HG03097 (cell line): ENCODE measurements at regions not wholly inside any gene's neighbourhood (a gene's known extent, or its start where the extent isn't known, plus 50 kb on each side); places are given as distances from the start of the nearest gene placed in this dataset.

Source experiments
- ATAC-seq: cut with Tn5 transposase; IDR thresholded peaks from one replicate; pipeline ENCODE4 v1.9.1; 2021; ENCODE audit not compliant: unreplicated experiment, low FRiP score

DNA sequence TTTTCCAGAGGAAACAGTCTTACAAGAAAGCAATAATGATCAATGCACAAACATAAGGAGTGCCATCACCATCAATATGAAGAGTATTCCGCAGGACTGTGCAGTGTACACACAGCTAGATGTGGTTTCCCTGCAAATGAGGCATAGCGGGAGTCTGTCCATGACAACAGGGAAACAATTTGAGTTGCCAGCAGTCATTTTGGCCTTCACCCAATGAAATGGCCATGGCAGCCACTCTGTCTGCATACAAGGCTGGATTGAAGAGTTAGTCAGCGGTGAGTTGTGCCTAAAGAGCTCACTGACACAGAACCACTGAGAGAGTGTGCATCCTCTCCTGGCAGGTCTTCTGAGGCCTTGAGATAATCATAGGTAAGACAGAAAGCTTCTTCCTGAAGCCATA lies 303.3 kb downstream of the IPMK start:
- ATAC-seq = no peak

DNA sequence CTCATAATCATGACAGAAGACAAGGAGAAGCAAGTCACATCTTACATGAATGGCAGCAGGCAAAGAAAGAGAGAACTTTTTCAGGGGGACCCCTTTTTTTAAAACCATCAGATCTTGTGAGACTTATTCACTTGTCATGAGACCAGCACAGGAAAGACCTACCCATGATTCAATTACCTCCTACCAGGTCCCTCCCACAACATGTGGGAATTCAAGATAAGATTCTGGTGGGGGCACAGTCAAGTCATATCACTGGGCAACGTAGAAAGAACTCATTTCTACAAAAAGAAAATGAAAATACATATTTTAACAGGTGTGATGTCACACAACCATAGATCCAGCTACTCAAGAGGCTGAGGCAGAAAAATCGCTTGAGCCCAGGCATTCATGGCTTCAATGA lies 304.1 kb downstream of the IPMK start:
- no peak for ATAC-seq

DNA sequence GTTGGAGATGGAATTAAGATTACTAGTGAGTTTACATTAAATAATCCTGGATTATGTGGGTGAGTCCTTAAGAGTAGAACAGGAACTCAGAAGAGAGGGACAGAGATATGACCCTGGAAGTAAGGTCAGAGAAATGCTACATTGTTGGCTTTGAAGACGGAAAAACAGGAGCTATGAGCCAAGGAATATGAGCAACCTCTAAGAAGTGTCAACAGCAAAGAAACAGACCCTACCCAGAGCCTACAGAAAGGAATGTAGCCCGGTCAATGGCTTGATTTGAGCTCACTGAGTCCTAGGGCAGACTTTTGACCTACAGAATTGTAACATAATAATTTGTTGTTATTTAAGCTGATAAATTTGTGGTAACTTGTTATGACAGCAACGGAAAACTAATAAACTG lies 304.9 kb downstream of the IPMK start:
- no peak for ATAC-seq

DNA sequence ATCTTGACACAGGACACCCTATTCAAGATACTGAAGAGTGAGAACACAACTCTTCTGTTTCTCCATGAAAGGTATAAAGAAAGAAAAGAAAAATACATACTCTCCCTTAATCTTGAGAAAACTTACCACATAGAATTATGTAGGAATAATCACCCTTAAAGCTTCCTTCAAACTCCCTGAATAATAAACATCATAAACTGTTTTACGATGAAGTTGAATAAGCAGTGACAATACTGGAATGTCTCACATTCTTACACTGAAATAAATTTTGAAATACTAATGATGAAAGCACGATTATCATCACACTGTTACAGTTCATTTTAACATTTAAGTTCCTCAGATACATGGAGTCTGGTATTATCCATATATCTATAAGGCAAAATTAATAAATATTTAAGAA lies 306.2 kb downstream of the IPMK start:
- no peak for ATAC-seq

DNA sequence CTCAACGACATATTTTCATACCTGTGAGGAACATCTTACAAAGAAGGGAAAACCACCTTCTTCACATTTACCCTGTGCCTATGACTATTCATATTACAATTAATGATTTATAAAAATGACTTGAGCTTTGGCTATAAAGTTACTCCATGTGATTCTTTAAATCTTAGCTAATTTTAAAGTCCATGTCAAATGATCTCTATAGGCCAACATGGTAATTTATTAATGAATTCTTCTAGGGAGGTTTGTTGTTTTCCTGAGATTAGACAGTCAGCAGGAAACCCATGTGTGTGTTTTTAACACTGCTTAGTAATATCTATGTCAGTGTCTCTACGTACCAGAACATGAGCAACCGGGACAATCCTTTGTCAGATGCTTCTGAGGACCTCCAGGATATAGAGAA lies 307.3 kb downstream of the IPMK start:
- ATAC-seq = no peak

GRCh38 chr10:57959318-57960006 lies 308.2 kb downstream of the IPMK start:
- no peak for ATAC-seq

- no peak for ATAC-seq
These were observed 312.6 kb downstream of the IPMK start for GRCh38 chr10:57955076-57955475.

GRCh38 chr10:57952741-57953140 lies 315.0 kb downstream of the IPMK start:
- no peak for ATAC-seq

- ATAC-seq = no peak
These were observed 317.2 kb downstream of the IPMK start for GRCh38 chr10:57950442-57950974.

DNA sequence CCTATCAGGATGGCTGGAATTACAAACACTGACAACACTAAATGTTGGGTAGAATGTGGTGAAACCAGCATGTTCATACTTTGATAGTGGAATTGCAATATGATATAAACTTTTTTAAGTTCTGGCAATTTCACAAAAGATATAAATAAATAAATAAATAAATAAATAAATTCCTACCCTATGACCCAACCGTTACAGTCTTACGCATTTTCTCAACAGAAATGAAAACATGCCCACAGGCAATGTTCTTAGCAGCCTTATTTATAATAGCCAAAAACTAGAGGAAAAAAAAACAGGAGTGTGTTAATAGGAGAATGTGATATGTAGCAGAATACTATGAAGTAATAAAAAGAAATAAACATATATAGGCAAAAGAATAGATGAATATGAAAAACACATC lies 318.9 kb downstream of the IPMK start:
- no peak for ATAC-seq

DNA sequence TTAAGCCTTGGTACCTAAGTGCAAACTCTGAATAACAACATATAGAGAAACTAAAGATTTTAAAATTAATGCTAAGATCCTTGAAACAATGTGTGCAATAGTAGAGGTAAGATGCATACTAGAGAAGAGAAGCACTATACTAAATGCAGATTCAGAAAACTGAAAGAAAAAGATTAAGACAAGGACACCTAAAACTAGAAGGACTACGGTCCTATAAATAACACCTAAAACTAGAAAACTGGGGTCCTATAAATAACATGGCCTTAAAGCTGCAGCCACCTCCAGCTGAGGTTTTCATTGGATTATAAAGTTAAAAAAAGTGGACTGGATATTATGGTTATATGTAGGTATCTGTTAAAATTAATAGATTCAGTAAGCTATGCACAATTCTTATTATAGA lies 320.9 kb downstream of the IPMK start:
- no peak for ATAC-seq

DNA sequence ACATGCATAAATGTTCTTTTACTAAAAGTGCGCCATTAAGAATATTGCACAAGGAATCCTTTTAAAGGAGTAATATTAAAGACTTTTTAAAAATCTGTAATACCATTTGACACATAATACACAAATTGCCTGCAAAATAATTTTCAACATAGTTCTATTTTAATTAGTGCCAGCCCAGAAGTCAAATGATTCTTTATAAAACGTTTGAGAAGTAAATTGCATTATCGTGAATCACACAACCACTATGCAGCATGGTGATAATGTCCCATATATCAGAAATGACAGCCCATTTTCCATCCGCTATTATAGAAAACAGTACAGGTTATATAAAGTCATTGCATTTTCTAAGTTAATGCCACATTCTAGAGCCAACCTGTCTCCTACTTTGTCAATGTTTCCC lies 324.0 kb downstream of the IPMK start:
- no peak for ATAC-seq

GRCh38 chr10:57925045-57925444 lies 342.6 kb downstream of the IPMK start:
- no peak for ATAC-seq

DNA sequence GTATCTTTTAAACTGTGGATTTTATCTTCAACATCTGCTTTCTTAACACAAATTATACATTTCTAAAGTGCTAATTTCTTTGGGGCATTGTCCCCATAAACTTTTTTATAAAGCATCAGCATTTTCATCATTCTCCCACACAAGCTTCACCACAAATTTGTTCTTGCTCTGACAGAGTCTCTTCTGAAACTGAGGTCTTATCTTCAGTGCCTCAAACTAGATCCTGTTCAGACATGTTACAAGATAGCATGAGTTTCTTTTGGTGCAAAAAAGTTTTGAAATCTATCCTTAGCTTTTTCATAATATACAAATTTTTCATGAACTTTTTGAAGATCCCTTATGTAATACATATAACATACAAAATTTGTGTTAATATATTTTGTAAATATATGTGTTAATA lies 346.6 kb downstream of the IPMK start:
- no peak for ATAC-seq

- ATAC-seq = no peak
These were observed 347.8 kb downstream of the IPMK start for GRCh38 chr10:57919864-57920263.

GRCh38 chr10:57917019-57917418 lies 350.7 kb downstream of the IPMK start:
- ATAC-seq = no peak

DNA sequence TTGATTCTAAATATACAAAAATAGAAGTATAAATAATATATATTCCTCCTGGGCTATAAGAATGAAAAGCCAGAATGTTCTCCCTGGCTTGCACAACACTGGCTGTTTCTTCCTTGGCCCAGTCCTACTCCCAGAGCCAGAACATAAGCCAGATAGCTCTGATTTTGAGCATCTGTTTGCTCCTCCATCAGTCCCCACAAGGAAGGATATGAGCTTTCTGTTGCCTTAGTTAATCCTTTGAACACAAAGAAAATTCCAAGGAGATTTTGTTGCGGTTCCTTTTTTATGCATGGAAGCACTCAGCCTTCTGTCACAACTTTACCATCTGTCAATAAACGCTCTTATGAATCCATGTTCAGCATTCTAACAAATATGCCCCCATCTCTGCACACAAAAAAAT lies 361.8 kb downstream of the IPMK start:
- ATAC-seq = no peak

- no peak for ATAC-seq
These were observed 362.7 kb downstream of the IPMK start for GRCh38 chr10:57905010-57905409.

DNA sequence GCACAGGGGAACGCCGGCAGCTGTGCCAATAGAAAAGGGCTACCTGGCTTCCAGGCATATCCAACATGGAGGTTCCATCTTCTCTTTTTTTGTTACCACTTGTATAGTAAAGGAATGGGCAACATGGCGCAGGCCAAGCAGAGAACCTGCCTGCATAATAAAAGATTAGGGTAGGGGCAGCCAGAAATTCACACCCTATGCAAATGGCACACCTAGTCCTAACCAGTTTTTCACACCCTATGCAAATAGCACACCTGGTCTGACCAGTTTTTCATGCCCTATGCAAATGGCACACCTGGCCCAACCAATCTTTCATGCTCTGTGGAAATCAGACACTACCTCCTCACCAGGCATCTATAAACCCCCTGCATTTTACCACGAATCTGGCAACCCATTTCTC lies 369.5 kb downstream of the IPMK start:
- no peak for ATAC-seq

DNA sequence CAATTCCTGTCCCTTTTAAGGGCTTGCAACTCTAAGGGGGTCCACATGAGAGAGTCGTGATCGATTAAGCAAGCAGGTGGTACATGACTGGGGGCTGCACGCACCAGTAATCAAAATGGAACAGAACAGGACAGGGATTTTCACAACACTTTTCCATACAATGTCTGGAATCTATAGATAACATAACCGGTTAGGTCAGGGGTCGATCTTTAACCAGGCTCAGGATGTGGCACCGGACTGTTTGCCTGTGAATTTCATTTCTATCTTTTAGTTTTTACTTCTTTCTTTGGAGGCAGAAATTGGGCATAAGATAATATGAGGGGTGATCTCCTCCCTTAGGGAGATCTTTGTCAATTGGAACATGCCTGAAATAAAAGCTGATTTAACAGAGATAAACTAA lies 370.1 kb downstream of the IPMK start:
- no peak for ATAC-seq

- ATAC-seq = no peak
These were observed 373.3 kb downstream of the IPMK start for GRCh38 chr10:57894361-57894760.

DNA sequence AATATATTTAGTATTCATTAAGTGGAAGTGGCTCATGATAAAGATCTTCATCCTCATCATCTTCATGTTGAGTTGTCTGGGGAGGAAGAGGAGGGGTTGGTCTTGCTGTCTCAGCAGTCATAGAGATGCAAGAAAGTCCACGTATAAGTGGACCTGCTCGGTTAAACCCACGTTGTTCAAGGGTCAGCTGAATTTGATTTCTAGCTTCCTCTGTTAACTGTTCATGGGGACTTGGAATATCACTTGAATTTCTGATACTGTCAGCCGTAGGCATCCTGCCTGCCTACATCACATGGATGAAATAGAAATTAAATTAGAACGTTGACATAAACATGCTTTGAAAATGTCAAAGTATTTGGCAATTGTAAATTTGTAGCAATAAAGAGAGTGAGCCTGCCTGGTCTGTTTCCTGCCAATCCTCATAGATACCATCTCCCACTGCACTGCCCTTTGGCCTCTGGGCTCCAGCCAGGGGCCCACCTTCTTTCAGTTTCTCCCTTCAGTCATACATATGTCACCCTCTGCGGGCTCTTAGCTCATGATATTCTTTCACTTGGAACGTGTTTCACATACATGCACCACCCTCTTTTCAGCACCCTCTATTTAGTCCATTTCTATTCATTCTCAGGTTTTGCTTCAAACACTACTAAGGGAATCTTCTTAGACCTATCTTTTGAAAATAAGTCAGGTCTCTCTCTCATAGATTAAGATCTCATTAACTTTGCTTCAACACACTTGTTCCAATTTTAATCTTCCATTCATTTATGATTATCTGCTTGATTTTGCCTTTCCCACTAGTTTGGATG lies 376.3 kb downstream of the IPMK start:
- ATAC-seq = no peak
